A549 (cell line): ENCODE measurements at regions not wholly inside any gene's neighbourhood (a gene's known extent, or its start where the extent isn't known, plus 50 kb on each side); places are given as distances from the start of the nearest gene placed in this dataset.

Source experiments
- HDAC2 ChIP-seq: fragments of 200-600 bp; sonication (generic); IDR thresholded peaks from 2 replicates; pipeline ENCODE4 v1.6.1; 2016
- JUNB ChIP-seq: fragments of >200 bp; sonication (Bioruptor Twin); formaldehyde crosslinking; IDR thresholded peaks from 2 replicates; pipeline ENCODE4 v1.6.1; 2016
- MYC ChIP-seq: IDR thresholded peaks from 2 replicates; pipeline ENCODE4 v1.6.1; 2012; ENCODE audit warnings: mild to moderate bottlenecking, inconsistent platforms, low read length, improper control_type of control experiment, borderline replicate concordance
- PHF8 ChIP-seq: fragments of 200-600 bp; sonication (generic); IDR thresholded peaks from 2 replicates; pipeline ENCODE4 v1.6.1; 2016; ENCODE audit warnings: low read depth, mild to moderate bottlenecking, antibody characterized with exemption, moderate library complexity, borderline replicate concordance
- POLR2A ChIP-seq: IDR thresholded peaks from 2 replicates; pipeline ENCODE4 v1.6.1; 2012; ENCODE audit warnings: mild to moderate bottlenecking, low read length
- TP53 ChIP-seq: fragments of 250-450 bp; sonication (Bioruptor Pico); IDR thresholded peaks from 2 replicates; pipeline ENCODE4 v1.5.0; 2021; ENCODE audit warnings: mild to moderate bottlenecking, moderate library complexity

DNA sequence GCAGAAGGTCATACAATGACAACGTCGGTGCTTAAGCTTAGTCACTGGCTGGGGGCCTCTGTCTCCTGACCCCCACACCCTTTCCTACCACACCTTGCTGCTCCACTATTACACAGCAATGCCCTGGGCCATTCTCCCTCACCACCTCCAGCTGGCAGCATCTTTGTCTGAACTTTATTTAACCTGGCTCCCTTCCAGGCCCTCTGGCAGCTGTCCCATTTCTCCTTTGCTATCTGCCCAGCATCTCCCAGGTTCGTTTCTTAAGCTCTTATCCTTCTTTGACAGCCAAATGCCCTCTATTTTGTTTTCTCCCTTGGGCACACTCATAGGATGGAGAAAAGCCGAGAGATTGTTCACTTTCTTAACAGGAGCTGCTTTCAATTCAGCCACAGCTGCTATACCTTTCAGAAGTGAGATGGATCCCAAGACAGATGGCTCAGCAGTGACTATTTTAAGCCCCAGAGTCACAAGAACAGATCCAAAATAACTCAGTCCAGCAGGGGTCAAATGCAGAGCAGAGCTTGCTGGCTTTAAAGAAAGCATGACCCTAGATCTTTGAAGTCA, 1277.1 kb upstream of the AUTS2 start:
- TF ChIP-seq HDAC2 (no peak), JUNB (peak; percentile 42; the same call in 1 of the 2 replicates), POLR2A (no peak), TP53 (CRISPR knock-in tag) (no peak), MYC (no peak), PHF8 (no peak)
